Esophagus muscularis mucosa (tissue), 4 donors: ENCODE measurements at regions not wholly inside any gene's neighbourhood (a gene's known extent, or its start where the extent isn't known, plus 50 kb on each side); places are given as distances from the start of the nearest gene placed in this dataset.

ENCODE experiments used
- DNase-seq: peaks from one replicate; pipeline ENCODE4 v3.0.0-alpha.2; 2017; ENCODE audit errors: extremely low spot score
- H3K27ac ChIP-seq, 4 donors: fragments of 200-600 bp; sonication (generic); replicated peaks in 1 of 4; 1 replicate in 3 of 4; 2 replicates in 1 of 4; pipeline ENCODE4 v1.5.1; 2016 to 2019; ENCODE audit warnings: mild to moderate bottlenecking in 1 of 4
- H3K27me3 ChIP-seq, 4 donors: fragments of 200-600 bp; sonication (generic); one replicate each; pipeline versions ENCODE4 v1.5.1 to v1.6.0; 2016 to 2019
- H3K36me3 ChIP-seq, 4 donors: fragments of 200-600 bp; sonication (generic); one replicate each; pipeline ENCODE4 v1.5.1; 2016 to 2019
- H3K4me1 ChIP-seq, 4 donors: fragments of 200-600 bp; sonication (generic); one replicate each; pipeline ENCODE4 v1.5.1; 2016 to 2019
- H3K4me3 ChIP-seq, 4 donors: fragments of 200-600 bp; sonication (generic); 1 replicate in 2 of 4; 2 replicates in 2 of 4; pipeline ENCODE4 v1.5.1; 2016 to 2019; ENCODE audit warnings: mild to moderate bottlenecking in 4 of 4, moderate library complexity in 1 of 4
- H3K9me3 ChIP-seq, 4 donors: fragments of 200-600 bp; sonication (generic); 1 replicate in 3 of 4; 2 replicates in 1 of 4; pipeline ENCODE4 v1.5.1; 2016 to 2019
- EP300 ChIP-seq: sonication (generic); formaldehyde crosslinking; IDR thresholded peaks from one replicate; pipeline ENCODE4 v1.6.1; 2017; ENCODE audit warnings: antibody characterized with exemption
- POLR2A ChIP-seq: fragments of 450-650 bp; IDR thresholded peaks from one replicate; pipeline ENCODE4 v1.6.1; 2017; ENCODE audit warnings: antibody characterized with exemption, moderate library complexity, mild to moderate bottlenecking, low read depth
- POLR2AphosphoS5 ChIP-seq, 2 donors: sonication (generic); formaldehyde crosslinking; IDR thresholded peaks; one replicate each; pipeline ENCODE4 v1.6.1; 2017; ENCODE audit warnings: antibody characterized with exemption in 2 of 2
- WGBS: methylation state at CpG from one replicate; pipeline ENCODE4 v1.1.5; 2018; 5-methylcytosine and 5-hydroxymethylcytosine counted together
- intact Hi-C: fragments of 100-400 bp; cut with DNase I; formaldehyde crosslinking; loops from one replicate; pipeline ENCODE4 v1.15.1; 2023
- TF ChIP-seq, protein P1 (sequence below), 3 experiments: fragments of 200-600 bp in 2 of 3; fragments of 450-650 bp in 1 of 3; sonication (generic) in 2 of 3; IDR thresholded peaks; one replicate each; pipeline ENCODE4 v1.5.1; 2017 to 2019; ENCODE audit warnings: antibody characterized with exemption in 3 of 3, mild to moderate bottlenecking in 2 of 3, moderate library complexity in 1 of 3

DNA sequence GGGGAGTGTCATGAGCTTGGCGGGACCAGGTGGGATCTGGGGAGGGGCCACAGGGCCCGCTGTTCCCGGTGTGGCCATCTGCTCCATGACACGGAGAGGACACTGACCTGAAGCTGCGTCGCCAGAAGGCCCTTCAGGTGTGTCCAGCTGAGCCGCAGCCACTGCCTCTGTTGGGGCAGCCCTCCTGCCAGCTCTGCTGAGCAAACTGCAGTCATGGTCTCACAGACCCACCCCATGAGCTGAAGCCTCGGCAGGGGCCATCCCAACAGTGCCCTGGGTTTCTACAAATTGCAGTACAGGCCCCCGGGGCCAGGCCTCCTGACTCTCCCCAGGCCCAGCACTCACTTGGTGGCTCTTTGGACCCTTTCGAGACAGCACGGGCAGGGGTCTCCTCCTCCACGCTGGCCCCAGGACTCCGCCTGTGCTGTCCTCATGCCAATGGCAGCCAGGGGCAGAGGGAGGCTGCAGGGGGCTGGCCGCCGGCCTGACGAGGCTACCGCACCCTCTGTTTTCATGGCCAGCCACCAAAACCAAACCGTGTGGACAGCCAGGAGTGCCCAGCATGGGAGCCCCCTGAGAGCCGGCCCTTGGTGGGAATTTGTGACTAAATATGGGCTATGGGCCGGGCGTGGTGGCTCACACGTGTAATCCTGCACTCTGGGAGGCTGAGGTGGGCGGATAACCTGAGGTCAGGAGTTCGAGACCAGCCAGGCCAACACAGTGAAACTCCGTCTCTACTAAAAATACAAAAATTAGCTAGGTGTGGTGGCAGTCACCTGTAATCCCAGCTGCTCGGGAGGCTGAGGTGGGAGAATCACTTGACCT is 175.2 kb upstream of the SALL3 start:
- DNase-seq = no peak
- no peak overlapping the region for H3K4me3 ChIP-seq
- no peaks in the 10 kb centered on the region for H3K9me3 ChIP-seq
- H3K27me3 ChIP-seq = peaks cover 0 to 8% (median 0%) of the 10 kb centered on the region in 4 donors
- H3K27ac ChIP-seq = no peak overlapping the region
- no peak for TF ChIP-seq EP300
- no peak for TF ChIP-seq POLR2A
- no peak for TF ChIP-seq POLR2AphosphoS5 (IDR thresholded peaks at IDR 0.05)
- TF ChIP-seq, protein P1, sequence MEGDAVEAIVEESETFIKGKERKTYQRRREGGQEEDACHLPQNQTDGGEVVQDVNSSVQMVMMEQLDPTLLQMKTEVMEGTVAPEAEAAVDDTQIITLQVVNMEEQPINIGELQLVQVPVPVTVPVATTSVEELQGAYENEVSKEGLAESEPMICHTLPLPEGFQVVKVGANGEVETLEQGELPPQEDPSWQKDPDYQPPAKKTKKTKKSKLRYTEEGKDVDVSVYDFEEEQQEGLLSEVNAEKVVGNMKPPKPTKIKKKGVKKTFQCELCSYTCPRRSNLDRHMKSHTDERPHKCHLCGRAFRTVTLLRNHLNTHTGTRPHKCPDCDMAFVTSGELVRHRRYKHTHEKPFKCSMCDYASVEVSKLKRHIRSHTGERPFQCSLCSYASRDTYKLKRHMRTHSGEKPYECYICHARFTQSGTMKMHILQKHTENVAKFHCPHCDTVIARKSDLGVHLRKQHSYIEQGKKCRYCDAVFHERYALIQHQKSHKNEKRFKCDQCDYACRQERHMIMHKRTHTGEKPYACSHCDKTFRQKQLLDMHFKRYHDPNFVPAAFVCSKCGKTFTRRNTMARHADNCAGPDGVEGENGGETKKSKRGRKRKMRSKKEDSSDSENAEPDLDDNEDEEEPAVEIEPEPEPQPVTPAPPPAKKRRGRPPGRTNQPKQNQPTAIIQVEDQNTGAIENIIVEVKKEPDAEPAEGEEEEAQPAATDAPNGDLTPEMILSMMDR (IDR thresholded peaks at IDR 0.05) = no peak
- intact Hi-C loops = no loop called here
- 89% methylated on average over 18 of the region's 26 CpGs for WGBS
- no peaks in the 10 kb centered on the region for H3K36me3 ChIP-seq
- no peaks in the 10 kb centered on the region for H3K4me1 ChIP-seq

GRCh38 chr18:78805840-78806239 is 173.8 kb upstream of the SALL3 start:
- H3K27ac ChIP-seq = no peak overlapping the region
- no peak for DNase-seq
- 67% methylated on average over 8 of the region's 8 CpGs for WGBS
- H3K9me3 ChIP-seq = no peaks in the 10 kb centered on the region
- intact Hi-C loops = no loop called here
- TF ChIP-seq POLR2AphosphoS5 (IDR thresholded peaks at IDR 0.05) = no peak
- TF ChIP-seq POLR2A = no peak
- TF ChIP-seq EP300 = no peak
- TF ChIP-seq, protein P1 (IDR thresholded peaks at IDR 0.05) = no peak
- H3K4me1 ChIP-seq = no peaks in the 10 kb centered on the region
- no peak overlapping the region for H3K4me3 ChIP-seq
- peaks cover 0 to 7% (median 0%) of the 10 kb centered on the region in 4 donors for H3K27me3 ChIP-seq
- no peaks in the 10 kb centered on the region for H3K36me3 ChIP-seq

- 92% methylated on average over 5 of the region's 5 CpGs for WGBS
- Histone ChIP-seq H3K27me3 (peaks cover 0 to 12% (median 0%) of the 10 kb centered on the region in 4 donors), H3K4me1 (no peaks in the 10 kb centered on the region), H3K36me3 (no peaks in the 10 kb centered on the region), H3K4me3 (no peak overlapping the region), H3K9me3 (no peaks in the 10 kb centered on the region), H3K27ac (no peak overlapping the region)
- no peak for DNase-seq
- intact Hi-C loops = no loop called here
- TF ChIP-seq POLR2AphosphoS5 (IDR thresholded peaks at IDR 0.05) (no peak), POLR2A (no peak), EP300 (no peak)
- TF ChIP-seq, protein P1 (IDR thresholded peaks at IDR 0.05) = no peak
Measured at GRCh38 chr18:78807668-78808067, 171.9 kb upstream of the SALL3 start.

DNA sequence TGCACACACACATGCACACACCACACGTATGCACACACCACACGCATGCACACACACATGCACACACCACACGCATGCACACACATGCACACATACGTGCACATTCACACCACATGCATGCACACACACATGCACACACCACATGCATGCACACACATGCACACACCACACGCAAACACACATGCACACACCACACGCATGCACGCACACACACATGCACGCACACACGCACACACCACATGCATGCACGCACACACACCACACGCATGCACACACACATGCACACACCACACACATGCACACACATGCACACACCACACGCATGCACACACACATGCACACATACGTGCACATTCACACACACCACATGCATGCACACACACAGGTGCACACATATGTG is 169.8 kb upstream of the SALL3 start:
- 93% methylated on average over 13 of the region's 13 CpGs for WGBS
- intact Hi-C loops = no loop called here
- Histone ChIP-seq H3K27ac (no peak overlapping the region), H3K9me3 (no peaks in the 10 kb centered on the region), H3K4me1 (no peaks in the 10 kb centered on the region), H3K36me3 (no peaks in the 10 kb centered on the region), H3K27me3 (peaks cover 0 to 32% (median 0%) of the 10 kb centered on the region in 4 donors), H3K4me3 (no peak overlapping the region)
- no peak for DNase-seq
- TF ChIP-seq EP300 = no peak
- TF ChIP-seq, protein P1 (IDR thresholded peaks at IDR 0.05) = no peak
- no peak for TF ChIP-seq POLR2AphosphoS5 (IDR thresholded peaks at IDR 0.05)
- TF ChIP-seq POLR2A = no peak

- H3K36me3 ChIP-seq = no peaks in the 10 kb centered on the region
- H3K9me3 ChIP-seq = no peaks in the 10 kb centered on the region
- H3K27me3 ChIP-seq = peaks cover 0 to 41% (median 0%) of the 10 kb centered on the region in 4 donors
- no peak overlapping the region for H3K27ac ChIP-seq
- TF ChIP-seq, protein P1 (IDR thresholded peaks at IDR 0.05) = no peak
- TF ChIP-seq POLR2AphosphoS5 (IDR thresholded peaks at IDR 0.05) = no peak
- no peak for TF ChIP-seq EP300
- no peak for TF ChIP-seq POLR2A
- no peak for DNase-seq
- H3K4me3 ChIP-seq = no peak overlapping the region
- WGBS = 84% methylated on average over 11 of the region's 18 CpGs
- intact Hi-C loops = no loop called here
- H3K4me1 ChIP-seq = no peaks in the 10 kb centered on the region
Measured at GRCh38 chr18:78810706-78811105, 168.9 kb upstream of the SALL3 start.
